KMS-11 (cell line): ENCODE measurements at regions not wholly inside any gene's neighbourhood (a gene's known extent, or its start where the extent isn't known, plus 50 kb on each side); places are given as distances from the start of the nearest gene placed in this dataset.

Experiments
- H2AFZ ChIP-seq: fragments of 200-600 bp; sonication (generic); 2 replicates; pipeline ENCODE4 v1.6.1; 2016; ENCODE audit warnings: antibody characterized with exemption, mixed run types, low read depth
- H3K27ac ChIP-seq: fragments of 200-600 bp; sonication (generic); 2 replicates; pipeline ENCODE4 v1.6.1; 2016; ENCODE audit warnings: mild to moderate bottlenecking, mixed run types
- H3K27me3 ChIP-seq: fragments of 200-600 bp; sonication (generic); 2 replicates; pipeline ENCODE4 v1.6.1; 2017; ENCODE audit warnings: mild to moderate bottlenecking, low read depth, mixed run types, moderate library complexity; ENCODE audit not compliant: insufficient read depth
- H3K36me3 ChIP-seq: fragments of 200-600 bp; sonication (generic); 2 replicates; pipeline ENCODE4 v1.6.1; 2017; ENCODE audit warnings: mild to moderate bottlenecking, mixed run types; ENCODE audit not compliant: insufficient read depth
- H3K4me1 ChIP-seq: fragments of 200-600 bp; sonication (generic); 2 replicates; pipeline ENCODE4 v1.6.1; 2016; ENCODE audit warnings: mild to moderate bottlenecking, low read depth, mixed run types; ENCODE audit not compliant: poor library complexity, severe bottlenecking
- H3K4me2 ChIP-seq: fragments of 200-600 bp; sonication (generic); 2 replicates; pipeline ENCODE4 v1.7.0; 2016; ENCODE audit warnings: mild to moderate bottlenecking, mixed run types
- H3K4me3 ChIP-seq: fragments of 200-600 bp; sonication (generic); IDR thresholded peaks from 2 replicates; pipeline ENCODE4 v1.6.1; 2017; ENCODE audit warnings: low read depth, low read length, mixed read lengths; ENCODE audit not compliant: insufficient read depth
- H3K79me2 ChIP-seq: fragments of 200-600 bp; sonication (generic); 2 replicates; pipeline ENCODE4 v1.6.1; 2016; ENCODE audit warnings: low read depth, mixed run types; ENCODE audit not compliant: insufficient read depth
- H3K9ac ChIP-seq: fragments of 200-600 bp; sonication (generic); 2 replicates; pipeline ENCODE4 v1.6.1; 2016; ENCODE audit warnings: mild to moderate bottlenecking, mixed run types
- H4K20me1 ChIP-seq: fragments of 200-600 bp; sonication (generic); 2 replicates; pipeline ENCODE4 v1.6.1; 2016; ENCODE audit warnings: mild to moderate bottlenecking, mixed run types; ENCODE audit not compliant: insufficient read depth
- TF ChIP-seq, protein P1 (sequence below): fragments of 200-600 bp; sonication (generic); conservative IDR thresholded peaks from 2 replicates; pipeline ENCODE4 v1.6.1; 2017; ENCODE audit warnings: low read depth, mild to moderate bottlenecking, antibody characterized with exemption, low read length, moderate library complexity, mixed read lengths

DNA sequence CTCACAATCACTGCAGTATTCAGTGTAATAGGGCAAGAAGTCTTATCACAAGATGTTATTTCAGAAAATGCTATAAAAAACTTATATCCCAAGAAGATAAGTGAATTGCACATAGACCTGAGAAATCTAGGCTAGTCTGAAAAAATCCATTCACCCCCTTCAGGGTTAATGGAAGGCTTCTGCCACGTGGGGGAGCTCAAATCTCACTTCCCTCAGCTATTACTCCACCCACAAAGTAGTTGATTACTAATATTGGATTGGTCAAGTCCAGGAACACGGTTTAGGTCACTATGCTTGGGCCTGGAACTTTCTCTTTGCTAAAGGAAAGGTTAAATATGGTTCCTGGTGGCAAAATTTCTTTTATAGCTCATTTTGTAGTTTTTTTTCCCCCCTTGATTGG is 51.2 kb upstream of the ADAM23 start:
- TF ChIP-seq, protein P1, sequence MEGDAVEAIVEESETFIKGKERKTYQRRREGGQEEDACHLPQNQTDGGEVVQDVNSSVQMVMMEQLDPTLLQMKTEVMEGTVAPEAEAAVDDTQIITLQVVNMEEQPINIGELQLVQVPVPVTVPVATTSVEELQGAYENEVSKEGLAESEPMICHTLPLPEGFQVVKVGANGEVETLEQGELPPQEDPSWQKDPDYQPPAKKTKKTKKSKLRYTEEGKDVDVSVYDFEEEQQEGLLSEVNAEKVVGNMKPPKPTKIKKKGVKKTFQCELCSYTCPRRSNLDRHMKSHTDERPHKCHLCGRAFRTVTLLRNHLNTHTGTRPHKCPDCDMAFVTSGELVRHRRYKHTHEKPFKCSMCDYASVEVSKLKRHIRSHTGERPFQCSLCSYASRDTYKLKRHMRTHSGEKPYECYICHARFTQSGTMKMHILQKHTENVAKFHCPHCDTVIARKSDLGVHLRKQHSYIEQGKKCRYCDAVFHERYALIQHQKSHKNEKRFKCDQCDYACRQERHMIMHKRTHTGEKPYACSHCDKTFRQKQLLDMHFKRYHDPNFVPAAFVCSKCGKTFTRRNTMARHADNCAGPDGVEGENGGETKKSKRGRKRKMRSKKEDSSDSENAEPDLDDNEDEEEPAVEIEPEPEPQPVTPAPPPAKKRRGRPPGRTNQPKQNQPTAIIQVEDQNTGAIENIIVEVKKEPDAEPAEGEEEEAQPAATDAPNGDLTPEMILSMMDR, result peak; percentile 87
- no peaks in the 10 kb centered on the region for H4K20me1 ChIP-seq
- peaks cover 5% of the 10 kb centered on the region for H3K4me1 ChIP-seq
- no peak overlapping the region for H3K4me2 ChIP-seq
- H3K27ac ChIP-seq, result no peak overlapping the region
- H3K4me3 ChIP-seq, result no peak overlapping the region
- no peaks in the 10 kb centered on the region for H3K27me3 ChIP-seq
- H3K79me2 ChIP-seq, result no peaks in the 10 kb centered on the region
- H3K9ac ChIP-seq, result no peak overlapping the region
- H3K36me3 ChIP-seq, result no peaks in the 10 kb centered on the region
- H2AFZ ChIP-seq, result peak overlapping the region; percentile 41; the same call in 1 of the 2 replicates
